Esophagus muscularis mucosa (tissue), 4 donors: ENCODE measurements at regions not wholly inside any gene's neighbourhood (a gene's known extent, or its start where the extent isn't known, plus 50 kb on each side); places are given as distances from the start of the nearest gene placed in this dataset.

Source experiments
- DNase-seq: peaks from one replicate; pipeline ENCODE4 v3.0.0-alpha.2; 2017; ENCODE audit errors: extremely low spot score
- H3K27ac ChIP-seq, 4 donors: fragments of 200-600 bp; sonication (generic); replicated peaks in 1 of 4; 1 replicate in 3 of 4; 2 replicates in 1 of 4; pipeline ENCODE4 v1.5.1; 2016 to 2019; ENCODE audit warnings: mild to moderate bottlenecking in 1 of 4
- H3K27me3 ChIP-seq, 4 donors: fragments of 200-600 bp; sonication (generic); one replicate each; pipeline versions ENCODE4 v1.5.1 to v1.6.0; 2016 to 2019
- H3K36me3 ChIP-seq, 4 donors: fragments of 200-600 bp; sonication (generic); one replicate each; pipeline ENCODE4 v1.5.1; 2016 to 2019
- H3K4me1 ChIP-seq, 4 donors: fragments of 200-600 bp; sonication (generic); one replicate each; pipeline ENCODE4 v1.5.1; 2016 to 2019
- H3K4me3 ChIP-seq, 4 donors: fragments of 200-600 bp; sonication (generic); 1 replicate in 2 of 4; 2 replicates in 2 of 4; pipeline ENCODE4 v1.5.1; 2016 to 2019; ENCODE audit warnings: mild to moderate bottlenecking in 4 of 4, moderate library complexity in 1 of 4
- H3K9me3 ChIP-seq, 4 donors: fragments of 200-600 bp; sonication (generic); 1 replicate in 3 of 4; 2 replicates in 1 of 4; pipeline ENCODE4 v1.5.1; 2016 to 2019
- EP300 ChIP-seq: sonication (generic); formaldehyde crosslinking; IDR thresholded peaks from one replicate; pipeline ENCODE4 v1.6.1; 2017; ENCODE audit warnings: antibody characterized with exemption
- POLR2A ChIP-seq: fragments of 450-650 bp; IDR thresholded peaks from one replicate; pipeline ENCODE4 v1.6.1; 2017; ENCODE audit warnings: antibody characterized with exemption, moderate library complexity, mild to moderate bottlenecking, low read depth
- POLR2AphosphoS5 ChIP-seq, 2 donors: sonication (generic); formaldehyde crosslinking; IDR thresholded peaks; one replicate each; pipeline ENCODE4 v1.6.1; 2017; ENCODE audit warnings: antibody characterized with exemption in 2 of 2
- WGBS: methylation state at CpG from one replicate; pipeline ENCODE4 v1.1.5; 2018; 5-methylcytosine and 5-hydroxymethylcytosine counted together
- intact Hi-C: fragments of 100-400 bp; cut with DNase I; formaldehyde crosslinking; loops from one replicate; pipeline ENCODE4 v1.15.1; 2023
- TF ChIP-seq, protein P1 (sequence below), 3 experiments: fragments of 200-600 bp in 2 of 3; fragments of 450-650 bp in 1 of 3; sonication (generic) in 2 of 3; IDR thresholded peaks; one replicate each; pipeline ENCODE4 v1.5.1; 2017 to 2019; ENCODE audit warnings: antibody characterized with exemption in 3 of 3, mild to moderate bottlenecking in 2 of 3, moderate library complexity in 1 of 3

DNA sequence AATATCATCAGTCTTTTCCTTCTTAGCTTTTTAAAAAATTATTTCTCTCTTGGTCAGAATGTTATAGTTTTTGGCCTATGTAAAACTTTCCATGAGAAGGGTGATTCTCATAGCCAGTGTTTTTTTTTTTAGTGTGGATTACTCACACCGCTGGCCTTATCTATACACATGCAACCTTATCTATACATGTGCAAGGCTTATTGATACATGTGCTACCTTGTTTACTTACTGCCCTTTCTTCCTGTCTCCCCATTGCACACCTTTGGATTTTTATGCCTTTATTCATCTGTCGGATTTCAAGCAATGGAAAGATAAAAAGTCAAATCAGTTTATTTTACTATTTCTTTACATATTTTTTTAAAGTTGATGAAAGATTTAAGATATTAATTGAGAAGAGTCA lies 660.0 kb upstream of the FZD8 start:
- no peaks in the 10 kb centered on the region for H3K27me3 ChIP-seq
- WGBS: 93% methylated on average over 2 of the region's 2 CpGs

DNA sequence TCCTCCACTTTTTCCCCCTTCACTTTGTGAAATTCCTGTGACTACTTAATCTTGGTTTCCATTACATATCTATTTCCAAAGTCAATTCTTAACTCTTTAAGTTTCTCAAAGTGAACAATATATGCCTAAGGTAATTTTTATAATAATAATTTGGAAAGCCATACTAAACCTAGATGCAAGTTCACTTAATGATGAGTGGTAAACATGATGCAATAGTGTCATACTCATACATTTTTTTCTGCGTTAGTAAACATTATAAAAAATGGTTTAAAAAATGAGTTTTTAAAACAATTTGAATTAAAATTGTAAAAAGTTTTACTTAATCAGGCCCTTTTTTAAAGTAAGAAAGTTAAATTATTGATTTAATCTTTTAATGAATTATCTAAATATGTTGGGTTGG lies 659.4 kb upstream of the FZD8 start:
- Histone ChIP-seq H3K4me3 (no peak overlapping the region), H3K36me3 (no peaks in the 10 kb centered on the region), H3K9me3 (no peaks in the 10 kb centered on the region), H3K27ac (no peak overlapping the region), H3K27me3 (no peaks in the 10 kb centered on the region), H3K4me1 (no peaks in the 10 kb centered on the region)
- 96% methylated on average over 1 of the region's 1 CpG for WGBS
- DNase-seq: no peak
- TF ChIP-seq POLR2AphosphoS5 (IDR thresholded peaks at IDR 0.05) (no peak), EP300 (no peak), POLR2A (no peak)
- TF ChIP-seq, protein P1, sequence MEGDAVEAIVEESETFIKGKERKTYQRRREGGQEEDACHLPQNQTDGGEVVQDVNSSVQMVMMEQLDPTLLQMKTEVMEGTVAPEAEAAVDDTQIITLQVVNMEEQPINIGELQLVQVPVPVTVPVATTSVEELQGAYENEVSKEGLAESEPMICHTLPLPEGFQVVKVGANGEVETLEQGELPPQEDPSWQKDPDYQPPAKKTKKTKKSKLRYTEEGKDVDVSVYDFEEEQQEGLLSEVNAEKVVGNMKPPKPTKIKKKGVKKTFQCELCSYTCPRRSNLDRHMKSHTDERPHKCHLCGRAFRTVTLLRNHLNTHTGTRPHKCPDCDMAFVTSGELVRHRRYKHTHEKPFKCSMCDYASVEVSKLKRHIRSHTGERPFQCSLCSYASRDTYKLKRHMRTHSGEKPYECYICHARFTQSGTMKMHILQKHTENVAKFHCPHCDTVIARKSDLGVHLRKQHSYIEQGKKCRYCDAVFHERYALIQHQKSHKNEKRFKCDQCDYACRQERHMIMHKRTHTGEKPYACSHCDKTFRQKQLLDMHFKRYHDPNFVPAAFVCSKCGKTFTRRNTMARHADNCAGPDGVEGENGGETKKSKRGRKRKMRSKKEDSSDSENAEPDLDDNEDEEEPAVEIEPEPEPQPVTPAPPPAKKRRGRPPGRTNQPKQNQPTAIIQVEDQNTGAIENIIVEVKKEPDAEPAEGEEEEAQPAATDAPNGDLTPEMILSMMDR (IDR thresholded peaks at IDR 0.05): no peak
- intact Hi-C loops: no loop called here

More for the DNA sequence above, 660.0 kb upstream of the FZD8 start:
- Histone ChIP-seq H3K36me3 (no peaks in the 10 kb centered on the region), H3K9me3 (no peaks in the 10 kb centered on the region), H3K4me1 (no peaks in the 10 kb centered on the region), H3K27ac (no peak overlapping the region), H3K4me3 (no peak overlapping the region)
- intact Hi-C loops: no loop called here
- TF ChIP-seq, protein P1 (IDR thresholded peaks at IDR 0.05): no peak
- TF ChIP-seq POLR2A (no peak), EP300 (no peak), POLR2AphosphoS5 (IDR thresholded peaks at IDR 0.05) (no peak)
- no peak for DNase-seq

DNA sequence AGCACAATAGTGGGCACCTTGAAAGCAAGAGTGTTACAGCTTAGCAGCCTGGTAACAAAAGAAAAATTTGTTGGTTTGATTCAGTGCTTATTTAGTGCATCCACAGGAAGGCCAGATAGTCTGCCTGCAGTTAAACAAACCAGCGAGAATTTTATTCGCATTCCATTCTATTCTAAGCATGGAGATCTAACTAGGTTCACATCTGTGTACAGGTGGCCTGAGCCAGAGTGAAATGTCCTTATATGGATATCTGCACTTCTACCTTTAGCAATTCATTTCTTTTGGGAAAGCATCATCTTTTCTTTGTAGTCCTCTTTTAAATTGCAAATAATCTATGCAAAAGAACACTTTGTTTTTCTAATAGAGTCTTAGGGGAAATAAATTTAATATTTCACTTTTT lies 659.0 kb upstream of the FZD8 start:
- H3K27me3 ChIP-seq: no peaks in the 10 kb centered on the region
- DNase-seq: no peak
- TF ChIP-seq, protein P1 (IDR thresholded peaks at IDR 0.05): no peak
- no peak for TF ChIP-seq POLR2AphosphoS5 (IDR thresholded peaks at IDR 0.05)
- no peak for TF ChIP-seq EP300
- no peak for TF ChIP-seq POLR2A
- H3K9me3 ChIP-seq: no peaks in the 10 kb centered on the region
- no peaks in the 10 kb centered on the region for H3K4me1 ChIP-seq
- no peak overlapping the region for H3K4me3 ChIP-seq
- no peaks in the 10 kb centered on the region for H3K36me3 ChIP-seq
- H3K27ac ChIP-seq: no peak overlapping the region
- intact Hi-C loops: no loop called here
- WGBS: 74% methylated on average over 2 of the region's 2 CpGs

GRCh38 chr10:36283827-36284226 lies 641.7 kb upstream of the FZD8 start:
- Histone ChIP-seq H3K27ac (no peak overlapping the region), H3K4me1 (peaks cover 0 to 7% (median 0%) of the 10 kb centered on the region in 4 donors), H3K4me3 (no peak overlapping the region), H3K27me3 (no peaks in the 10 kb centered on the region), H3K36me3 (no peaks in the 10 kb centered on the region), H3K9me3 (peaks cover 0 to 26% (median 20%) of the 10 kb centered on the region in 4 donors)
- 97% methylated on average over 11 of the region's 14 CpGs for WGBS
- DNase-seq: no peak
- TF ChIP-seq EP300 (no peak), POLR2A (no peak), POLR2AphosphoS5 (IDR thresholded peaks at IDR 0.05) (no peak)
- TF ChIP-seq, protein P1 (IDR thresholded peaks at IDR 0.05): no peak
- intact Hi-C loops: no loop called here

- Histone ChIP-seq H3K27me3 (no peaks in the 10 kb centered on the region), H3K4me3 (no peak overlapping the region), H3K27ac (no peak overlapping the region), H3K36me3 (no peaks in the 10 kb centered on the region), H3K9me3 (peaks cover 0 to 13% (median 13%) of the 10 kb centered on the region in 4 donors), H3K4me1 (peaks cover 0 to 14% (median 0%) of the 10 kb centered on the region in 4 donors)
- 68% methylated on average over 3 of the region's 3 CpGs for WGBS
- TF ChIP-seq EP300: no peak
- TF ChIP-seq, protein P1 (IDR thresholded peaks at IDR 0.05): no peak
- no peak for DNase-seq
- intact Hi-C loops: no loop called here
These were observed 639.8 kb upstream of the FZD8 start for GRCh38 chr10:36281831-36282331.
